ENCODE measurements at regions not wholly inside any gene's neighbourhood (a gene's known extent, or its start where the extent isn't known, plus 50 kb on each side); places are given as distances from the start of the nearest gene placed in this dataset.

DNA sequence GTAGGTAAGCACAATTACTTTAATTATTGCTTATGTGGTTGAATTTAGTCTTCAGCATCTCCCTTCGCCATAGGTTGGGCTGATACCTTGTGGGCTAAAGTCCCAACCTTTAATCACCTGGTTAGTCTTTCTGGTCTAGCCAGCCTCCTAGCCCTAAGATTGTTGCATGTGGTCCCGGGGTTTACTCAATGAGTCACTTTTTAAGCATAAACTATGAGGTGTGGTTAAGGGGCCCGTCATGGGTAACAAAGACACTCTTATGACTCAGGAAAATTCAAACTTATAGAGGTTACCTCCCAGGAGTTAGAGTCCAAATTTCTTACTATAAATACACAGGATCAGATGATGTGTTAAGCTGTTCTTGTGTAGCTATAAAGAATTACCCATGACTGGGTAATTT is 841.6 kb downstream of the TRIB2 start:
- Mint-ChIP-seq H3K27me3 (ENCODE audit: low read depth) (no peaks in the 10 kb centered on the region), H3K9me3 (no peaks in the 10 kb centered on the region), H3K4me1 (ENCODE audit: low read depth) (no peaks in the 10 kb centered on the region), H3K36me3 (ENCODE audit: low read depth) (no peaks in the 10 kb centered on the region), H3K4me3 (no peak overlapping the region), H3K27ac (no peak overlapping the region)
- intact Hi-C loops (cut with micrococcal nuclease), result no loop called here
- no peak for DNase-seq
- CTCF ChIA-PET, result no interaction called here

DNA sequence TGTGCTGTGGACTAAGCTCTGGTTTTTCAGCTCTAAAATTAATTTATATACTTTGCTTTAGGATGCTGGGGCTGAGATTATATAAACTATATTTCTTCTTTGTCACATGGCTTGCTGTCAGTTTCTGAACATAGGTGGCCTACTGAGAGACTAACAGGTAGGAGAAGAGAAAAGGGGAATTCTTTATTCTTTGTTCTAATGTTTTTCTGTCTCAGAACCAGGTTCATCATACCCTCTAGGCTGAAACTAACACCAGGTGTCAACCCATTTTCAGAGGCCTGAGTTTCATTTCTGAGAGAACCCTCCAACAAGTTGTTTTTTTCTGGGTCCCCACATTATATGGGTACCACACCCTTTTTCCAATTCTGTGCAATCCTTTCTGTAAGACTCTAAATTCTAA is 843.6 kb downstream of the TRIB2 start:
- intact Hi-C loops (cut with micrococcal nuclease), result no loop called here
- Mint-ChIP-seq H3K27me3 (ENCODE audit: low read depth) (no peaks in the 10 kb centered on the region), H3K4me3 (no peak overlapping the region), H3K9me3 (no peaks in the 10 kb centered on the region), H3K36me3 (ENCODE audit: low read depth) (no peaks in the 10 kb centered on the region), H3K27ac (no peak overlapping the region), H3K4me1 (ENCODE audit: low read depth) (no peaks in the 10 kb centered on the region)
- CTCF ChIA-PET, result no interaction called here
- DNase-seq, result no peak

- intact Hi-C loops (cut with micrococcal nuclease), result no loop called here
- no peaks in the 10 kb centered on the region for H3K9me3 Mint-ChIP-seq
- no peaks in the 10 kb centered on the region for H3K27me3 Mint-ChIP-seq (ENCODE audit: low read depth)
- no peak for DNase-seq
- no peak overlapping the region for H3K4me3 Mint-ChIP-seq
- no peaks in the 10 kb centered on the region for H3K36me3 Mint-ChIP-seq (ENCODE audit: low read depth)
- no peak overlapping the region for H3K27ac Mint-ChIP-seq
- no peaks in the 10 kb centered on the region for H3K4me1 Mint-ChIP-seq (ENCODE audit: low read depth)
- CTCF ChIA-PET, result no interaction called here
These were observed 855.7 kb downstream of the TRIB2 start for GRCh38 chr2:13572466-13572865.

- H3K36me3 Mint-ChIP-seq (ENCODE audit: low read depth), result no peaks in the 10 kb centered on the region
- H3K27ac Mint-ChIP-seq, result no peak overlapping the region
- no peak for DNase-seq
- intact Hi-C loops (cut with micrococcal nuclease), result no loop called here
- no peaks in the 10 kb centered on the region for H3K27me3 Mint-ChIP-seq (ENCODE audit: low read depth)
- no peaks in the 10 kb centered on the region for H3K4me1 Mint-ChIP-seq (ENCODE audit: low read depth)
- peaks cover 2% of the 10 kb centered on the region for H3K9me3 Mint-ChIP-seq
- CTCF ChIA-PET, result no interaction called here
- H3K4me3 Mint-ChIP-seq, result no peak overlapping the region
These were observed 858.1 kb downstream of the TRIB2 start for GRCh38 chr2:13574831-13575230.

DNA sequence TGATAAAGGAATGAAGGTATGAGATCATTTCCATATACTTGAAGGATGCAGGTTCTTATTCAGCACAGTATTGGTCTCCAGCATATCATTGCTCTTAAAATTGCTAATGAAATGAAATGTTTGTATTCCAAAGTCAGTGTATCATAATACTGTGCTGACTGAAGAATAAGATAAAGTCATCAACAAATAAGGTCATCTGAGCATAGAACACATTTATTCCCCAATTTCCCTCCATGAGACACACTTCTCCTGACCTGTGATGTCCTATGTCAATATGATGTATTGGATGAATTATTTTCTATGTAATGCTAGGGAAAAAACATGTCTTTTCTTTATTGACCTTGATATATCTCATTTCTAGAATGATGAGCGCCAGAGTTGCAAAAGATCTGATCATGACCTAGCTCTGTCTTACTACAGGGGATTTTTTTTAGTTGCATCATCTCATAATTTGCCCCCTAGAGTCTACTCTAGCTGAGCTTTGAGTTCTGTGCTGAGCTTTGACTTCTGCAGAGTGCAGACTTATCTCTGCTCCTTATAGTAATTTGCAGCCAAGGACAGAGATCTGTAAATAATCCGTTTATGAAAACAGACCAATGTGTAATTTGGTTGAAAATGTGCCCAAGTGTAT is 859.8 kb downstream of the TRIB2 start:
- intact Hi-C loops (cut with micrococcal nuclease), result no loop called here
- no peak for DNase-seq
- Mint-ChIP-seq H3K27ac (no peak overlapping the region), H3K36me3 (ENCODE audit: low read depth) (no peaks in the 10 kb centered on the region), H3K9me3 (peaks cover 4% of the 10 kb centered on the region), H3K4me1 (ENCODE audit: low read depth) (no peaks in the 10 kb centered on the region), H3K4me3 (no peak overlapping the region), H3K27me3 (ENCODE audit: low read depth) (no peaks in the 10 kb centered on the region)
- CTCF ChIA-PET, result no interaction called here

- H3K4me3 Mint-ChIP-seq, result no peak overlapping the region
- CTCF ChIA-PET, result no interaction called here
These were observed 861.8 kb downstream of the TRIB2 start for GRCh38 chr2:13578547-13578946.

DNA sequence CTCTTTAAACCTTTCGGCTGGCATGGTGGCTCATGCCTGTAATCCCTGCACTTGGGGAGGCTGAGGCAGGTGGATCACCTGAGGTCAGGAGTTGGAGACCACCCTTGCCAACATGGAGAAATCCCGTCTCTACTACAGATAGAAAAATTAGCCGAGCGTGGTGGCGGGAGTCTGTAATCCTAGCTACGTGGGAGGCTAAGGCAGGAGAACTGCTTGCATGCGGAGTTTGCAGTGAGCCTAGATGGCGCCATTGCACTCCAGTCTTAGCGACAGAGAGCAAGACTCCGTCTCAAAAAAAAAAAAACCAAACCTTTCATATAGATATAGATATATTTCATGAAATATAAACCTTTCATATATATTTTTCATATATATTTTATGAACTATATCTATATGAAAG is 864.7 kb downstream of the TRIB2 start:
- H3K27me3 Mint-ChIP-seq (ENCODE audit: low read depth), result no peaks in the 10 kb centered on the region

More at GRCh38 chr2:13578547-13578946, 861.8 kb downstream of the TRIB2 start:
- Mint-ChIP-seq H3K9me3 (peaks cover 4% of the 10 kb centered on the region), H3K27me3 (ENCODE audit: low read depth) (no peaks in the 10 kb centered on the region), H3K36me3 (ENCODE audit: low read depth) (no peaks in the 10 kb centered on the region), H3K27ac (no peak overlapping the region), H3K4me1 (ENCODE audit: low read depth) (no peaks in the 10 kb centered on the region)
- intact Hi-C loops (cut with micrococcal nuclease), result no loop called here
- no peak for DNase-seq

DNA sequence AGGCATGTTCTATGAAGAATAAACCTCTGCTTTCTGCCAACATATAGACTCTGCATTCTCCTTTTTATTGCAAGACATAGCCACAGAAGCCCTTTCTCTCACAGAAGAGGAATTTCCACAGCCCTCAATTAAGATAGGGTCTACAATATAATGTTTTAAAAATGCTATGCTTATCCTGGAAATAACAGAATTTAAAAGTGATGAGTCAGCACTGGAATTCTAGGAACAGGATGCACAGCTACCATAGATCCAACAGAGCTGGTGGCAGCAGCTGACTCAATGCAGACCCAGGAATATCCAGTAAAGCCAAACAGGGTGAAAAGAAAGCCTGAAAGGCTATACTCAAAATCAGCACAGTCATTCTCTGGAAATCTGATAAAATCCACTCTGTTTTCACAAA is 866.9 kb downstream of the TRIB2 start:
- Mint-ChIP-seq H3K9me3 (peaks cover 8% of the 10 kb centered on the region), H3K27me3 (ENCODE audit: low read depth) (no peaks in the 10 kb centered on the region), H3K27ac (no peak overlapping the region), H3K36me3 (ENCODE audit: low read depth) (no peaks in the 10 kb centered on the region), H3K4me1 (ENCODE audit: low read depth) (no peaks in the 10 kb centered on the region), H3K4me3 (no peak overlapping the region)
- CTCF ChIA-PET, result interaction anchor here (0.6 kb wide), 1 partner anchor 46 kb away, joined by 3 read pairs; no protein-coding TSS in a partner anchor
- intact Hi-C loops (cut with micrococcal nuclease), result loop anchor here (1.0 kb wide), 1 partner anchor 46 kb away; no protein-coding TSS in a partner anchor
- no peak for DNase-seq

More for the DNA sequence above, 864.7 kb downstream of the TRIB2 start:
- DNase-seq, result no peak
- CTCF ChIA-PET, result no interaction called here
- Mint-ChIP-seq H3K4me1 (ENCODE audit: low read depth) (no peaks in the 10 kb centered on the region), H3K36me3 (ENCODE audit: low read depth) (no peaks in the 10 kb centered on the region), H3K9me3 (peaks cover 8% of the 10 kb centered on the region), H3K4me3 (no peak overlapping the region), H3K27ac (no peak overlapping the region)
- intact Hi-C loops (cut with micrococcal nuclease), result no loop called here

DNA sequence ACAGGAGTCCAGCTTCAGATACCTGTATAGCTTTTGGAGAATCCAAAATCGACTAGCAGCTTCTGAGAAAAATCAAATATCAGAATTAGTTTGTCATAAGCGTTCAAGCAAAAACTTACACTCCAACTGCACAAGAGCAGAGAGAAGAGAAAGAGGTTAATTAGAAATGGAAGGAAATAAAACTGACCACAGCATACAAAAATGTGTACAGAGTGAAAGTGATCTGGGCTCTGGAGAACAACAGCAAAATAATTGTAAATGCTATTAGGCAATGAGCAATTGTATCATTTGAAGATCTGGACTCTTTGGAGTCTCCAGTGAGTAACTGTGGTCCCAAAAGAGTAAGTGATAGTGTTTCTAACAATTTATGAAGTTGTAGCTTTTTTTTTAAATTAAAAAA is 867.3 kb downstream of the TRIB2 start:
- no peak overlapping the region for H3K27ac Mint-ChIP-seq
- H3K4me1 Mint-ChIP-seq (ENCODE audit: low read depth), result no peaks in the 10 kb centered on the region
- peaks cover 8% of the 10 kb centered on the region for H3K9me3 Mint-ChIP-seq
- CTCF ChIA-PET, result interaction anchor here (0.6 kb wide), 1 partner anchor 46 kb away, joined by 3 read pairs; no protein-coding TSS in a partner anchor
- no peak overlapping the region for H3K4me3 Mint-ChIP-seq
- DNase-seq, result no peak
- no peaks in the 10 kb centered on the region for H3K36me3 Mint-ChIP-seq (ENCODE audit: low read depth)
- intact Hi-C loops (cut with micrococcal nuclease), result no loop called here
- H3K27me3 Mint-ChIP-seq (ENCODE audit: low read depth), result no peaks in the 10 kb centered on the region

GRCh38 chr2:13585732-13586131 is 869.0 kb downstream of the TRIB2 start:
- H3K36me3 Mint-ChIP-seq (ENCODE audit: low read depth), result no peaks in the 10 kb centered on the region
- no peaks in the 10 kb centered on the region for H3K27me3 Mint-ChIP-seq (ENCODE audit: low read depth)
- peaks cover 6% of the 10 kb centered on the region for H3K9me3 Mint-ChIP-seq
- H3K4me3 Mint-ChIP-seq, result no peak overlapping the region
- H3K27ac Mint-ChIP-seq, result no peak overlapping the region
- DNase-seq, result no peak
- intact Hi-C loops (cut with micrococcal nuclease), result no loop called here
- H3K4me1 Mint-ChIP-seq (ENCODE audit: low read depth), result no peaks in the 10 kb centered on the region
- CTCF ChIA-PET, result interaction anchor here (0.6 kb wide), 1 partner anchor 374 kb away, joined by 4 read pairs; no protein-coding TSS in a partner anchor

DNA sequence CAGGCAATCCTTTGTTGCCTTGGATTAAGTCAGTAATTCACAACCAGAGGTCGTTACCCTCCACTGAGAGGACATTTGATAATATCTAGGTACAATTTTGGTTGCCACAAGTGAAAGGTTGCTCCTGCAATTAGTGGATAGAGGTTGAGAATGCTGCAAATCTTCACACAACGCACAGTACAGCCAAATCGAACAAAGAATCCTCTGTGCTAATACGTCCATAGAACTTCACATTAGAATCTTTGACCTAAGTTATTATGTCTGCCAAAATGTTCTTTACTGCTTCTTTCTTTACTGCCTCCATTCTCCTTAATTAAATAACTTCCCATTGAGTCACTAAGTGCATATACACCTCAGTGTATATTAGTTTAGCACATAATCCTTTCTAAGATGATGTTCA is 879.5 kb downstream of the TRIB2 start:
- Mint-ChIP-seq H3K36me3 (ENCODE audit: low read depth) (no peaks in the 10 kb centered on the region), H3K27me3 (ENCODE audit: low read depth) (no peaks in the 10 kb centered on the region), H3K9me3 (no peaks in the 10 kb centered on the region), H3K27ac (no peak overlapping the region), H3K4me1 (ENCODE audit: low read depth) (no peaks in the 10 kb centered on the region), H3K4me3 (no peak overlapping the region)
- no peak for DNase-seq
- CTCF ChIA-PET, result no interaction called here
- intact Hi-C loops (cut with micrococcal nuclease), result no loop called here

- CTCF ChIA-PET, result no interaction called here
- no peaks in the 10 kb centered on the region for H3K4me1 Mint-ChIP-seq (ENCODE audit: low read depth)
- intact Hi-C loops (cut with micrococcal nuclease), result no loop called here
These were observed 880.4 kb downstream of the TRIB2 start for GRCh38 chr2:13597176-13597575.

GRCh38 chr2:13601506-13601905 is 884.8 kb downstream of the TRIB2 start:
- Mint-ChIP-seq H3K9me3 (no peaks in the 10 kb centered on the region), H3K27ac (no peak overlapping the region), H3K4me1 (ENCODE audit: low read depth) (no peaks in the 10 kb centered on the region), H3K4me3 (no peak overlapping the region), H3K27me3 (ENCODE audit: low read depth) (no peaks in the 10 kb centered on the region), H3K36me3 (ENCODE audit: low read depth) (no peaks in the 10 kb centered on the region)
- CTCF ChIA-PET, result no interaction called here
- intact Hi-C loops (cut with micrococcal nuclease), result no loop called here
- DNase-seq, result no peak

More at GRCh38 chr2:13597176-13597575, 880.4 kb downstream of the TRIB2 start:
- Mint-ChIP-seq H3K9me3 (no peaks in the 10 kb centered on the region), H3K4me3 (no peak overlapping the region), H3K27me3 (ENCODE audit: low read depth) (no peaks in the 10 kb centered on the region), H3K36me3 (ENCODE audit: low read depth) (no peaks in the 10 kb centered on the region), H3K27ac (no peak overlapping the region)
- no peak for DNase-seq

Measured in activated naive CD4-positive, alpha-beta T cell treated with anti-CD3 and anti-CD28 coated beads for 36 hours (primary cell).